ENCODE measurements at regions not wholly inside any gene's neighbourhood (a gene's known extent, or its start where the extent isn't known, plus 50 kb on each side); places are given as distances from the start of the nearest gene placed in this dataset.

GRCh38 chr14:22486675-22487074 lies 102.3 kb downstream of the DAD1 start:
- TF ChIP-seq CTCF (IDR thresholded peaks at IDR 0.05) (no peak), POLR2A (IDR thresholded peaks at IDR 0.05) (no peak)
